GM18511 (cell line): ENCODE measurements at regions not wholly inside any gene's neighbourhood (a gene's known extent, or its start where the extent isn't known, plus 50 kb on each side); places are given as distances from the start of the nearest gene placed in this dataset.

Experiments
- ATAC-seq: cut with Tn5 transposase; IDR thresholded peaks from one replicate; pipeline ENCODE4 v1.9.1; 2021; ENCODE audit warnings: mild to moderate bottlenecking, moderate library complexity; ENCODE audit not compliant: unreplicated experiment

- ATAC-seq = no peak
These were observed 285.8 kb downstream of the FGF9 start for GRCh38 chr13:21956666-21957065.

- no peak for ATAC-seq
These were observed 287.0 kb downstream of the FGF9 start for GRCh38 chr13:21957833-21958232.

DNA sequence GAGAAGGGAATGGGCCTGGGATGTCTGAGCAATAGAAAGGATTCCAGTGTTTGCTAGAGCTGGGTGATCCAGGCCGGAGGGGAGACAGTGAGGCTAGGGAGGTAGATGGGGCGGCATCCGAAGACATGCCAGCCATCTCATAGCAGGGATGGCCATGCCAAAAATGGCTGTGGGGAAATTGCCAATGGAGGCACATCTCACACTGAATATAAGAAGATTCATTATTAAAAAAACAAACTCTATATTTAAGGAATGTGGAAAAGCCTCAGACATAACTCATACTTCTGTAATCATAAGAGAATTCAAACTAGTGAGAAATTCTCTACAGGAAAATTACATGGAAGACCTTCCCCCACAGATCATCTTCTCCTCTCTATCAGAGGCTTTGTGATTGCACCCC is 289.2 kb downstream of the FGF9 start:
- ATAC-seq = no peak

GRCh38 chr13:21964686-21965085 is 293.8 kb downstream of the FGF9 start:
- no peak for ATAC-seq

- no peak for ATAC-seq
These were observed 294.2 kb downstream of the FGF9 start for GRCh38 chr13:21965095-21965494.

- peak; percentile 82 for ATAC-seq
These were observed 295.1 kb downstream of the FGF9 start for GRCh38 chr13:21966014-21966413.

- ATAC-seq = no peak
These were observed 297.0 kb downstream of the FGF9 start for GRCh38 chr13:21967871-21968270.

GRCh38 chr13:21970172-21970571 is 299.3 kb downstream of the FGF9 start:
- no peak for ATAC-seq

DNA sequence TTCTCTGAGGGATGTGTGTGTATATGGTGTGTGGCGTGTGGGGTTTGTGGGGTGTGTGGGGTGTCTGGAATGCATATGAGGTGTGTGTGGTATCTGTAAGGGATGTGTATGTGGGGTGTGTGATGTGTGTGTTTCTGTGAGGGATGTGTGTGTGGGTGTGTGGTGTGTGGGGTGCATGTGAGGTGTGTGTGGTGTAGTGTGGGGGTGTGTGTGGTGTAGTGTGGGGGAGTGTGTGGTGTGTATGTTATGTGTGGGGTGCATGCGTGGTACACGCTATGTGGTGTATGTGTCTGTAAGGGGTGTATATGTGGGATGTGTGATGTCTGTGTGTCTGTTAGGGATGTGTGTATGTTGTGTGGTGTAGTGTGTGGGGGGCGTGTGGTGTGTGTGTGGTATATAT is 300.0 kb downstream of the FGF9 start:
- no peak for ATAC-seq

DNA sequence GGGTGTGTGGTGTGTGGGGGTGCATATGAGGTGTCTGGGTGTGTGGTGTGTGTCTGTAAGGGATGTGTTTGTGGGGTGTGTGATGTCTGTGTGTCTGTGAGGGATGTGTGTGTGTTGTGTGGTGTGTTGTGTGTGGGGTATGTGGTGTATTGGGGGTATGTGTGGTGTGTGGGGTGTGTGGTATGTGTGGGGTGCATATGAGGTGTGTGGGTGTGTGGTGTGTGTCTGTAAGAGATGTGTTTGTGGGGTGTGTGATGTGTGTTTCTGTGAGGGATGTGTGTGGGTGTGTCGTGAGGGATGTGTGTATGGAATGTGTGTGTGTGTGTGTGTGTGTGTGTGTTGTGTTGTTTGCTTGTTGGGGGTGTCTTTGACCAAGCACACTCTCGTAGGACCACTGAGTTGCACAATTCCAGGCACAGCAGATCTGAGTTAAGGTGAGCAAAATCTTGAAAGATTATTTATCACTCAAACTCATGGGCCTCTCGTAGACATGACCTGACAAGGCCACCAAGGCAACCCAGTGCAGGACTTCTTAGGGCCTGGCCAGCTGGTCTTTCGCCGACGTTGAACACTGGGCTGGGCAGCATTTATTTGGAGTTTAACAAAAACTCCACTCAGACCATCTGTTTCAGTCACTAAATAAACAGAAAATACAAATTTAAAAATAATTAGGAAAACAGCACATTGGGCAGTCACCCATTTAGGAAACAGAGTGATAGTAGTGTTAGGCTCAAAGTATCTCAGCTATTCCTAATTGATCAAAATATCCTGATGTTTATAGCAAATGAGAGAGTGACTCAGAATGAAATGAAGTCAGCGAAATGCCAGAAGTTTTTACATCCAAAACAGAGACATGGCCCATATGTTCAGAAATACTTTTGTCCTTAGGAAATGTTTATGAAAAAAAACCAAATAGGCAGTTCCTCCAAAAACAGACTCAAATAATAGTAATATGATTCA is 301.1 kb downstream of the FGF9 start:
- ATAC-seq = no peak

DNA sequence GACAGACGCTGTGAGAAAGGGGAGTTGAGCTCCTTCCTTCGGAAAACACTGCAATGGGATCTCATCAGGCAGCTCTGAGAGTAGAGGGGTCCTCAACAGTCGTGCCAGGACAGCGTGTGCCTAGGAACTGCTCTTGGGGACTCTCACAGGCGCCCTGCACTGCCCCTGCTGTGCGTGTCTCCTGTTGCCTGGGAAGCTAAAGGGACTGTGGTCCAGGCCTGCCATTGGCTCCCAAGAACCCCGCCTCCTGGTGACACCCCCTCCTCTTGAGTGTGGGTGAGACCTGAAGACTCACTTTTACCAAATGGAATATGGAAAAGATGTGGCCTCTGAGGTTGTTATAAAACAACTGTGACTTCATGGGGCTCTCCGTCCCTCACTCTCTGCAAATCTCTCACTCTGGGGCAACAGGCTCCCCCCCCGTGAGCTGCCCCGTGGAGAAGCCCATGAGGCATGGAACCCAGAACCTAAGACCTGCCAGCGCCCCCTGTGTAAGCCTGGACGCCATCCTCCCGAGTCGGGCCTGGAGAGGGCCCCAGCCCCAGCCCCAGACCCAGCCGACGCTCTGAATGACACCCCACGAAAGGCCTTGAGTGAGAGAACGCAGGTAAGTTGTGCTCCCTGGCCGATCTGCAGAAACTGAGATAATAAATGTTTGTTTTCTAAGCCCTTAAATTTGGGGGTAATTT is 302.7 kb downstream of the FGF9 start:
- no peak for ATAC-seq

- no peak for ATAC-seq
These were observed 303.9 kb downstream of the FGF9 start for GRCh38 chr13:21974741-21975140.

GRCh38 chr13:21976159-21976558 is 305.3 kb downstream of the FGF9 start:
- ATAC-seq = no peak

DNA sequence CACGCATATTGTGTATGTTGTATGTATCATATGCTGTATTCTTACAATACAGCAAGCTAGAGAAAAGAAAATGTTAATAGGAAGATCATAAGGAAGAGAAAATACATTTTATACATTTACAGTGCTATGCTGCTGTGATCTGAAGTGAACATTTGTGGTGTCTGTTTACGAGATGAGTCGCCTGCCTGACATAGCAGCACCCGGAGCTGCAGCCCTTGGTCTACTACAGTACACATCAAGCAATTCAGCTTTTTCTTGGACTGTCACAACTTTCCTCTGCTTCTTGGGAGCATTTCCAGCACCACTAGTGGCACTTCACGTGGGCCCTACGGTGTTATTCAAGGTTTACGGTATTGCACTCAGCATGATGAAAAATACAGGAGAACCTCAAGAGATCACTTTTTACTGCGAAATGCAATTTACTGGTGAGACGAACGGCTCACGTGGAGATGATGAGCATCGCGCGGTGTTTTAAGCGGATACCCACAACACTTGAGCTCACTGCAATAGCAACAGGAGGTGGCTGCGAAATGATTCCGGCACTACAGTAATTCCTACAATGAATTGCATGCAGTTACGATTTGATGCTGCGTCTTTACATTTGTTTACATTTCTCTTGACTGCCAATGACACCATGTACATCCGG is 308.4 kb downstream of the FGF9 start:
- ATAC-seq = no peak

DNA sequence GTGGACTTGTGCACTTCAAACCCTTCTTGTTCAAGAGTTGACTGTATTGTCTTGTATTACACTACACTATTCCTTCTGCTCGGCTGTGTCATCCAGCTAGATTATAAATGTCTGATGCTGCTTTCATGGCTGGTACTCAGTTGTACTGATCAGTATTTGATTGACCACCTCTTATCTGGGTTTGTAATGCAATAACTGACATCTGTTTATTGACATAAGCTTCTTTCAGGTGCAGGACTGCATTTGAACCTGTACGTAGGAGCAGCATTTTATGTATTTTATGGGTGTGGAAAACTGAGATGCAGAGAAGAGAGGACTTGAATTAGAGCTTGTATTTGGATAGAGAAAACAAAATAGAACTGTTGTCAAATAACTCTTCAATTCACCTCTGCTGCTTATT is 309.2 kb downstream of the FGF9 start:
- ATAC-seq = no peak

- ATAC-seq = no peak
These were observed 313.3 kb downstream of the FGF9 start for GRCh38 chr13:21984156-21984555.

- ATAC-seq = no peak
These were observed 315.7 kb downstream of the FGF9 start for GRCh38 chr13:21986602-21987001.

DNA sequence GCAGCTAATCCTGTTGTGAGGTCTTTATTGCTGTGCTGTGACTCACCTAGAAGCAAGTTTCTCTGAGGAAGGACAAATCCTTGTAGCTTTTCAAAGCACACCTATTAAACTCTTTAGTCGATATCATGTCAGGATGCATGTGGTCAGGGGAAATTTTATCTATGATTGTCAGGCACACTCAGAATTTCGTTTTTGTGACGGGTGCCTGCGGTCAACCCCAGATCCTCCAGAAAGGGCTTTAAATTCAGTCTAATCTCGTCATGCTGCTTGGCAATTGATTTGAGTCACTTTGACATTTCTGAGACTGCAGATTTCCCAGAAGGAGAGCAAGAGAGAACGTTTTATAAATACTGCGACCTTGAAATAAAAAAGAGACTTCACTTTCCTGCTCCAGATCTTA is 316.9 kb downstream of the FGF9 start:
- no peak for ATAC-seq

- no peak for ATAC-seq
These were observed 317.8 kb downstream of the FGF9 start for GRCh38 chr13:21988624-21989023.

DNA sequence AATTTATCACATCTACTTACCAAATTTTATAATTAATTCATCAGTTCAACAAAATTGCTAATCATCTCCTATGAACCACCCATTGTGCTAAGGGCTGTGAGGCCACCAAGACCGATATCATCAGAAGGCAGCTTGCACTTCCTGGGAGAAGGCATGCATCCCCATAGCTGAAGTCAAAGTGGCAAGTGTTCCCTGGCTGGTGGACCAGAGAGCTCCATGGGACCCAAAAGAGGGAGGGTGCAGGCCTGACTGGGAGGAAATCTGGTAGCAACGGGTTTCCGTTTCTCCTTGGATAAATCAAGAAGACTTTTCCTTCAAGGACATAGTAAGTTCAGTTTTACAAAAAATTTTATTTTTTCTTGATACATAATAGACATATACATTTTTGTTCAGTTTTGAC is 325.2 kb downstream of the FGF9 start:
- no peak for ATAC-seq

GRCh38 chr13:21997726-21998125 is 326.9 kb downstream of the FGF9 start:
- ATAC-seq = no peak
